GM12878 (cell line): ENCODE measurements at regions not wholly inside any gene's neighbourhood (a gene's known extent, or its start where the extent isn't known, plus 50 kb on each side); places are given as distances from the start of the nearest gene placed in this dataset.

Experiments used
- ATAC-seq: fragments of 200-7000 bp; cut with Tn5 transposase; 3 replicates; pipeline ENCODE4 v1.9.1; 2020; ENCODE audit warnings: mild to moderate bottlenecking, moderate library complexity
- BruUV-seq: library from RNA; stranded (reverse); fragments of 400-500 nt; replicated peaks from 2 replicates; lab custom pipeline; 2021; lab: Mats Ljungman, UMichigan
- CTCF ChIA-PET: fragments of 300-600 bp; sonication (Branson Sonifier 250); formaldehyde crosslinking; extraction: SDS; loops from one replicate; lab custom pipeline; 2021; ENCODE audit warnings: inconsistent platforms; lab: Yijun Ruan, JAX
- POLR2A ChIA-PET: fragments of 350-600 bp; formaldehyde crosslinking; extraction: SDS; loops from one replicate; lab custom pipeline; 2021; ENCODE audit warnings: inconsistent platforms; lab: Charles Lee
- RAD21 ChIA-PET: fragments of 300-600 bp; sonication (Branson Sonifier 250); formaldehyde crosslinking; loops from one replicate; lab custom pipeline; 2023; ENCODE audit warnings: antibody characterized with exemption; ENCODE audit not compliant: unreplicated experiment; lab: Charles Lee
- SMC1A ChIA-PET: fragments of 300-600 bp; sonication (Branson Sonifier 250); formaldehyde crosslinking; loops from one replicate; lab custom pipeline; 2023; ENCODE audit not compliant: unreplicated experiment, uncharacterized antibody; lab: Charles Lee
- DNase-seq: peaks from one replicate; pipeline ENCODE4 v3.0.0-alpha.2; 2011; ENCODE audit warnings: low read depth, low spot score
- FAIRE-seq: peaks from 3 replicates; lab custom pipeline; 2011; peaks lifted over from hg19 to GRCh38; lab: Jason Lieb, UNC
- H2AFZ ChIP-seq: 2 replicates; pipeline ENCODE4 v1.6.0; 2011; ENCODE audit warnings: low read depth, low read length, control low read depth; ENCODE audit not compliant: control insufficient read depth
- H3K27ac ChIP-seq: 2 replicates; pipeline ENCODE4 v1.5.1; 2011; ENCODE audit warnings: control low read depth; ENCODE audit not compliant: control insufficient read depth, insufficient read depth
- H3K27me3 ChIP-seq, 2 experiments: replicated peaks in 1 of 2; 2 replicates each; pipeline versions ENCODE4 v1.6.0 to v1.6.1; 2011; ENCODE audit warnings: low read length in 1 of 2; ENCODE audit not compliant: control insufficient read depth in 2 of 2, insufficient read depth in 2 of 2
- H3K36me3 ChIP-seq, 2 experiments: 2 replicates each; pipeline ENCODE4 v1.5.1; 2011; ENCODE audit warnings: low read length in 1 of 2; ENCODE audit not compliant: control insufficient read depth in 2 of 2, insufficient read depth in 2 of 2
- H3K4me1 ChIP-seq: 2 replicates; pipeline ENCODE4 v1.6.1; 2011; ENCODE audit warnings: mild to moderate bottlenecking, low read length, moderate library complexity, mixed read lengths; ENCODE audit not compliant: control insufficient read depth, insufficient read depth
- H3K4me2 ChIP-seq: 2 replicates; pipeline ENCODE4 v1.6.0; 2011; ENCODE audit warnings: control low read depth; ENCODE audit not compliant: control insufficient read depth, insufficient read depth
- H3K4me3 ChIP-seq: fragments of 200-600 bp; sonication (generic); 2 replicates; pipeline ENCODE4 v1.5.1; 2016
- H3K79me2 ChIP-seq: 2 replicates; pipeline ENCODE4 v1.6.0; 2011; ENCODE audit warnings: low read length; ENCODE audit not compliant: control insufficient read depth, insufficient read depth
- H3K9ac ChIP-seq: 2 replicates; pipeline ENCODE4 v1.8.0; 2011; ENCODE audit warnings: low read length, control low read depth, mixed read lengths; ENCODE audit not compliant: control insufficient read depth, insufficient read depth
- H3K9me3 ChIP-seq: replicated peaks from 3 replicates; pipeline ENCODE4 v1.5.1; 2011; ENCODE audit warnings: mild to moderate bottlenecking, low read length; ENCODE audit not compliant: control insufficient read depth, insufficient read depth
- H4K20me1 ChIP-seq: 2 replicates; pipeline ENCODE4 v1.6.0; 2011; ENCODE audit not compliant: control insufficient read depth, insufficient read depth
- ASH2L ChIP-seq: fragments of 300-600, 200-600 bp; sonication (generic); IDR thresholded peaks from 2 replicates; pipeline ENCODE4 v1.6.1; 2017; ENCODE audit warnings: low read depth, mild to moderate bottlenecking, borderline replicate concordance
- BACH1 ChIP-seq: fragments of 450-650 bp; IDR thresholded peaks from 2 replicates; pipeline ENCODE4 v1.6.1; 2017; ENCODE audit warnings: mild to moderate bottlenecking, borderline replicate concordance
- BMI1 ChIP-seq: fragments of 450-650 bp; IDR thresholded peaks from 2 replicates; pipeline ENCODE4 v1.6.1; 2016; ENCODE audit warnings: mild to moderate bottlenecking, moderate library complexity, borderline replicate concordance
- CBFB ChIP-seq: IDR thresholded peaks from 2 replicates; pipeline ENCODE4 v1.6.1; 2016; ENCODE audit warnings: antibody characterized with exemption, low read depth
- CBX5 ChIP-seq: sonication (generic); IDR thresholded peaks from 2 replicates; pipeline ENCODE4 v1.6.1; 2016; ENCODE audit warnings: low read depth, moderate library complexity, mild to moderate bottlenecking, inconsistent platforms
- CREB1 ChIP-seq: IDR thresholded peaks from 2 replicates; pipeline ENCODE4 v1.6.1; 2012; ENCODE audit warnings: low read depth, mild to moderate bottlenecking, inconsistent platforms
- ESRRA ChIP-seq: IDR thresholded peaks from 2 replicates; pipeline ENCODE4 v1.6.1; 2012; ENCODE audit warnings: mild to moderate bottlenecking, low read length, improper control_type of control experiment
- HDAC6 ChIP-seq: fragments of 200-600 bp; sonication (generic); IDR thresholded peaks from one replicate; pipeline ENCODE4 v1.8.0; 2017; ENCODE audit warnings: antibody characterized with exemption; ENCODE audit not compliant: unreplicated experiment
- IRF4 ChIP-seq: IDR thresholded peaks from 2 replicates; pipeline ENCODE4 v1.6.1; 2011; ENCODE audit warnings: low read depth, low read length
- JUND ChIP-seq: IDR thresholded peaks from 2 replicates; pipeline ENCODE4 v1.6.1; 2012; ENCODE audit warnings: low read depth, mild to moderate bottlenecking, low read length, improper control_type of control experiment, moderate library complexity
- MEF2B ChIP-seq: fragments of 450-650 bp; IDR thresholded peaks from 2 replicates; pipeline ENCODE4 v1.6.1; 2018; ENCODE audit warnings: mild to moderate bottlenecking, moderate library complexity; ENCODE audit not compliant: partially characterized antibody, poor library complexity, severe bottlenecking
- NRF1 ChIP-seq: conservative IDR thresholded peaks from 2 replicates; pipeline ENCODE4 v1.6.1; 2011; ENCODE audit warnings: mild to moderate bottlenecking, low read depth, low read length, improper control_type of control experiment
- RAD21 ChIP-seq: IDR thresholded peaks from 2 replicates; pipeline ENCODE4 v1.6.1; 2011; ENCODE audit warnings: mild to moderate bottlenecking, low read depth, low read length, moderate library complexity; ENCODE audit not compliant: insufficient read depth
- RBBP5 ChIP-seq: fragments of 200-600 bp; sonication (generic); conservative IDR thresholded peaks from 2 replicates; pipeline ENCODE4 v1.6.1; 2016
- RFX5 ChIP-seq: IDR thresholded peaks from 2 replicates; pipeline ENCODE4 v1.6.1; 2011; ENCODE audit warnings: low read depth, low read length, improper control_type of control experiment
- SMAD5 ChIP-seq: IDR thresholded peaks from 2 replicates; pipeline ENCODE4 v1.6.1; 2016; ENCODE audit warnings: antibody characterized with exemption, low read depth
- SREBF1 ChIP-seq: IDR thresholded peaks from 2 replicates; pipeline ENCODE4 v1.6.1; 2012; ENCODE audit warnings: mild to moderate bottlenecking, low read length
- SUPT20H ChIP-seq: IDR thresholded peaks from 2 replicates; pipeline ENCODE4 v1.6.1; 2011; ENCODE audit warnings: low read depth, mild to moderate bottlenecking, low read length, moderate library complexity, borderline replicate concordance; ENCODE audit not compliant: control insufficient read depth
- TARDBP ChIP-seq: IDR thresholded peaks from 2 replicates; pipeline ENCODE4 v1.6.1; 2016; ENCODE audit warnings: borderline replicate concordance
- WRNIP1 ChIP-seq: IDR thresholded peaks from 2 replicates; pipeline ENCODE4 v1.6.1; 2011; ENCODE audit warnings: low read depth, low read length, improper control_type of control experiment, borderline replicate concordance
- WGBS: methylation state at CpG from one replicate; pipeline ENCODE4 v1.1.6; 2016; ENCODE audit warnings: low lambda C conversion rate; ENCODE audit not compliant: insufficient replicate concordance, insufficient coverage; ENCODE audit errors: missing lambda C conversion rate; 5-methylcytosine and 5-hydroxymethylcytosine counted together
- in situ Hi-C: fragments of 300-500 bp; cut with MboI; formaldehyde crosslinking; loops from 9 replicates; pipeline ENCODE4 v1.14.3; 2018; ENCODE audit warnings: mixed read lengths
- intact Hi-C: fragments of 100-400 bp; cut with micrococcal nuclease; formaldehyde crosslinking; loops from one replicate; pipeline ENCODE4 v1.14.2; 2022; ENCODE audit not compliant: unreplicated experiment

GRCh38 chr7:25684360-25684759 lies 456.1 kb upstream of the NPVF start:
- intact Hi-C loops: no loop called here
- 10% methylated on average over 4 of the region's 4 CpGs for WGBS
- no peak for TF ChIP-seq BACH1
- TF ChIP-seq SREBF1: no peak
- no peak for TF ChIP-seq CBFB
- TF ChIP-seq NRF1: no peak
- TF ChIP-seq CREB1: no peak
- TF ChIP-seq CBX5: no peak
- TF ChIP-seq HDAC6: no peak
- TF ChIP-seq JUND: no peak
- no peak for TF ChIP-seq IRF4
- TF ChIP-seq SUPT20H: no peak
- no peak for TF ChIP-seq SMAD5
- no peak for TF ChIP-seq TARDBP
- no peak for TF ChIP-seq BMI1
- no peak for TF ChIP-seq RBBP5
- TF ChIP-seq ASH2L: no peak
- no peak for TF ChIP-seq WRNIP1
- no peak for TF ChIP-seq RAD21
- TF ChIP-seq MEF2B: no peak
- TF ChIP-seq ESRRA: no peak
- no peak for TF ChIP-seq RFX5
- Histone ChIP-seq H3K27me3 (peaks cover 0 to 4% of the 10 kb centered on the region in 2 experiments; a peak in 3 of 4 replicates), H3K27ac (no peak overlapping the region), H4K20me1 (no peaks in the 10 kb centered on the region), H3K9me3 (no peaks in the 10 kb centered on the region), H3K4me3 (no peak overlapping the region), H3K36me3 (no peaks in the 10 kb centered on the region), H3K4me2 (no peak overlapping the region), H3K9ac (no peak overlapping the region), H3K4me1 (no peaks in the 10 kb centered on the region), H3K79me2 (no peaks in the 10 kb centered on the region), H2AFZ (no peak overlapping the region)
- FAIRE-seq: no peak
- in situ Hi-C loops: no loop called here
- ChIA-PET CTCF (no interaction called here), SMC1A (interaction anchor here (0.6 kb wide), 1 partner anchor 678 kb away, joined by 3 read pairs; no protein-coding TSS in a partner anchor), RAD21 (no interaction called here), POLR2A (no interaction called here)
- DNase-seq: no peak
- no TSS peak for BruUV-seq
- no peak for ATAC-seq
